IMR-90 (cell line): ENCODE measurements at regions not wholly inside any gene's neighbourhood (a gene's known extent, or its start where the extent isn't known, plus 50 kb on each side); places are given as distances from the start of the nearest gene placed in this dataset.

Source experiments
- CHD1 ChIP-seq: IDR thresholded peaks from 2 replicates; pipeline ENCODE4 v1.6.1; 2012; ENCODE audit warnings: low read depth, low read length, improper control_type of control experiment
- CTCF ChIP-seq: conservative IDR thresholded peaks from 2 replicates; pipeline ENCODE4 v1.5.1; 2012; ENCODE audit warnings: mild to moderate bottlenecking, low read depth, low read length, improper control_type of control experiment
- MXI1 ChIP-seq: IDR thresholded peaks from 2 replicates; pipeline ENCODE4 v1.6.1; 2012; ENCODE audit warnings: low read depth, mild to moderate bottlenecking, low read length, moderate library complexity, borderline replicate concordance
- NFE2L2 ChIP-seq: fragments of 150-350 bp; IDR thresholded peaks from 2 replicates; pipeline ENCODE4 v1.6.1; 2016; ENCODE audit warnings: low read depth, mild to moderate bottlenecking, low read length
- POLR2A ChIP-seq: IDR thresholded peaks from 2 replicates; pipeline ENCODE4 v1.6.1; 2012; ENCODE audit warnings: mild to moderate bottlenecking, low read depth, low read length

GRCh38 chr6:170038708-170039107, 252.2 kb downstream of the DLL1 start:
- TF ChIP-seq NFE2L2 (no peak), CTCF (no peak), POLR2A (no peak), MXI1 (no peak), CHD1 (no peak)
